Brain microvascular endothelial cell (primary cell): ENCODE measurements at regions not wholly inside any gene's neighbourhood (a gene's known extent, or its start where the extent isn't known, plus 50 kb on each side); places are given as distances from the start of the nearest gene placed in this dataset.
"Not testable (repeated sequence)": the region's sequence is repeated elsewhere in the genome, so short reads cannot be mapped to it uniquely, and the experiment has no call there.

Experiments
- DNase-seq: peaks from one replicate; pipeline ENCODE4 v3.0.0-alpha.2; 2020
- H3K27ac ChIP-seq: fragments of 250-450 bp; sonication (Bioruptor Pico); 2 replicates; pipeline ENCODE4 v1.5.1; 2020; ENCODE audit warnings: mild to moderate bottlenecking, moderate library complexity
- H3K27me3 ChIP-seq: fragments of 250-450 bp; sonication (Bioruptor Pico); replicated peaks from 2 replicates; pipeline ENCODE4 v1.5.1; 2020; ENCODE audit warnings: mild to moderate bottlenecking
- H3K36me3 ChIP-seq: fragments of 250-450 bp; sonication (Bioruptor Pico); replicated peaks from 2 replicates; pipeline ENCODE4 v1.5.1; 2020; ENCODE audit warnings: mild to moderate bottlenecking
- H3K4me3 ChIP-seq: 2 replicates; pipeline ENCODE4 v1.5.1; 2011; ENCODE audit warnings: low read depth, mild to moderate bottlenecking, control low read depth, low read length, moderate library complexity
- CTCF ChIP-seq: IDR thresholded peaks from 2 replicates; pipeline ENCODE4 v1.5.1; 2011; ENCODE audit warnings: low read depth, mild to moderate bottlenecking, moderate library complexity, low read length, control low read depth, inconsistent platforms; ENCODE audit errors: missing control alignments
- in situ Hi-C: cut with HindIII; loops from 2 replicates; pipeline ENCODE4 v1.10.0; 2017; ENCODE audit warnings: low sequenced_read_pairs, low pct_ligation_motif_present

GRCh38 chr19:31890230-31890629, 455.2 kb upstream of the ZNF507 start:
- Histone ChIP-seq H3K36me3 (no peaks in the 10 kb centered on the region), H3K4me3 (no peak overlapping the region), H3K27me3 (no peaks in the 10 kb centered on the region), H3K27ac (no peak overlapping the region)
- no peak for TF ChIP-seq CTCF
- in situ Hi-C loops, result no loop called here
- DNase-seq, result no peak

- Histone ChIP-seq H3K27ac (no peak overlapping the region), H3K36me3 (no peaks in the 10 kb centered on the region), H3K4me3 (no peak overlapping the region), H3K27me3 (no peaks in the 10 kb centered on the region)
- DNase-seq, result no peak
- in situ Hi-C loops, result no loop called here
- TF ChIP-seq CTCF, result no peak
Measured at GRCh38 chr19:31892060-31892459, 453.4 kb upstream of the ZNF507 start.

- H3K4me3 ChIP-seq, H3K27ac ChIP-seq, in situ Hi-C loops, H3K36me3 ChIP-seq, H3K27me3 ChIP-seq, DNase-seq: not testable (repeated sequence)
Measured at GRCh38 chr19:31893491-31893890, 451.9 kb upstream of the ZNF507 start.

DNA sequence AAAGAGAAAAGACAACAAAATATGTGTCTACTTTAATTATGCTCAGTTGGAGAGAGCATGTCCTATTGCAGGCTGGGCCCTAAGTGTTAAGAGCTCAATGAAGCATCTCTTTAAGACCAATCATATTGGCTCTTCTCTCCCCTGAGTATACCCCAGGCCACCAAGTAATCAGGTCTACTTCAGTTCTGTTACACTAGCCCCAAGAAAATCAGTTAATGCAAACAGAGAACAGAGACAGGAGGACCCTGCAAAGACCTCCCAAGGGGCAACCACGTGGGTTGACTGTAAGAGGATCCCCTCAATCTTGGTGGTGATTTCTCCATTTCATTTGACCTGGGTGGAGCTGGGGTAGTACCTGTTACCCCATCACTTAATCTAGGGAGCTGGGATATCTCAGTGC, 451.0 kb upstream of the ZNF507 start:
- no peak for TF ChIP-seq CTCF
- no peak overlapping the region for H3K4me3 ChIP-seq
- DNase-seq, result no peak
- in situ Hi-C loops, result no loop called here
- H3K27ac ChIP-seq, result no peak overlapping the region
- no peaks in the 10 kb centered on the region for H3K27me3 ChIP-seq
- H3K36me3 ChIP-seq, result no peaks in the 10 kb centered on the region

- in situ Hi-C loops, result no loop called here
- no peak overlapping the region for H3K4me3 ChIP-seq
- TF ChIP-seq CTCF, result no peak
Measured at GRCh38 chr19:31897292-31897691, 448.1 kb upstream of the ZNF507 start.

GRCh38 chr19:31900991-31901390, 444.4 kb upstream of the ZNF507 start:
- in situ Hi-C loops, result no loop called here
- no peak for TF ChIP-seq CTCF
- H3K36me3 ChIP-seq, result no peaks in the 10 kb centered on the region
- no peaks in the 10 kb centered on the region for H3K27me3 ChIP-seq
- no peak overlapping the region for H3K4me3 ChIP-seq
- H3K27ac ChIP-seq, result no peak overlapping the region
- no peak for DNase-seq

More at GRCh38 chr19:31897292-31897691, 448.1 kb upstream of the ZNF507 start:
- no peaks in the 10 kb centered on the region for H3K27me3 ChIP-seq
- no peak for DNase-seq
- H3K36me3 ChIP-seq, result no peaks in the 10 kb centered on the region
- no peak overlapping the region for H3K27ac ChIP-seq
